K562 (cell line): ENCODE measurements at regions not wholly inside any gene's neighbourhood (a gene's known extent, or its start where the extent isn't known, plus 50 kb on each side); places are given as distances from the start of the nearest gene placed in this dataset.

Source experiments
- ATAC-seq: fragments of 200-7000 bp; cut with Tn5 transposase; 3 replicates; pipeline ENCODE4 v1.9.1; 2020; ENCODE audit warnings: moderate library complexity
- BruUV-seq: library from RNA; stranded (reverse); fragments of 400-500 nt; replicated peaks from 2 replicates; lab custom pipeline; 2021; lab: Mats Ljungman, UMichigan
- CTCF ChIA-PET: fragments of 300-600 bp; formaldehyde crosslinking; extraction: SDS; loops from one replicate; lab custom pipeline; 2021; ENCODE audit warnings: low intra/inter-chr PET ratio; lab: Yijun Ruan, JAX
- POLR2A ChIA-PET: fragments of 300-600, 350-650 bp; sonication (Branson Sonifier 250); formaldehyde crosslinking; extraction: SDS; loops from one replicate; lab custom pipeline; 2021; ENCODE audit warnings: antibody characterized with exemption, inconsistent platforms; lab: Yijun Ruan, JAX
- DNase-seq, 4 experiments: peaks; one replicate each; pipeline versions ENCODE4 v3.0.0 to v3.0.0-alpha.2; 2011 to 2018; ENCODE audit warnings: low spot score in 3 of 4, mixed read lengths in 3 of 4; ENCODE audit errors: extremely low read depth in 1 of 4
- FAIRE-seq: peaks from 2 replicates; lab custom pipeline; 2011; peaks lifted over from hg19 to GRCh38; lab: Jason Lieb, UNC
- H2AFZ ChIP-seq: 2 replicates; pipeline ENCODE4 v1.6.0; 2011; ENCODE audit warnings: low read depth, low read length, control low read depth, inconsistent platforms
- H3K27ac ChIP-seq: fragments of 200-600 bp; 3 replicates; pipeline ENCODE4 v1.8.0; 2011; ENCODE audit warnings: low read depth, mild to moderate bottlenecking, control low read depth, inconsistent platforms, low read length, moderate library complexity, mixed read lengths; ENCODE audit errors: extremely low read depth
- H3K27me3 ChIP-seq, 2 experiments: fragments of 300-600 bp in 1 of 2; 2 replicates in 1 of 2; 3 replicates in 1 of 2; pipeline versions ENCODE4 v1.6.0 to v1.8.0; 2011; ENCODE audit warnings: inconsistent platforms in 2 of 2, low read length in 2 of 2, mild to moderate bottlenecking in 1 of 2, mixed read lengths in 1 of 2, moderate library complexity in 1 of 2; ENCODE audit not compliant: control insufficient read depth in 2 of 2, insufficient read depth in 2 of 2
- H3K36me3 ChIP-seq: fragments of 300-600 bp; 3 replicates; pipeline ENCODE4 v1.8.0; 2011; ENCODE audit warnings: mild to moderate bottlenecking, low read length, inconsistent platforms; ENCODE audit not compliant: control insufficient read depth, insufficient read depth
- H3K4me1 ChIP-seq, 2 experiments: fragments of 200-600 bp in 1 of 2; replicated peaks in 1 of 2; 2 replicates in 1 of 2; 3 replicates in 1 of 2; pipeline versions ENCODE4 v1.5.1 to v1.8.0; 2011; ENCODE audit warnings: inconsistent platforms in 2 of 2, low read length in 2 of 2, mild to moderate bottlenecking in 1 of 2, mixed read lengths in 1 of 2, moderate library complexity in 1 of 2; ENCODE audit not compliant: control insufficient read depth in 2 of 2, insufficient read depth in 2 of 2
- H3K4me2 ChIP-seq: 2 replicates; pipeline ENCODE4 v1.6.1; 2011; ENCODE audit warnings: low read length, control low read depth, inconsistent platforms, mixed read lengths; ENCODE audit not compliant: insufficient read depth
- H3K4me3 ChIP-seq: fragments of 200-600 bp; sonication (generic), shearing (Covaris generic); 2 replicates; pipeline ENCODE4 v1.5.1; 2016; ENCODE audit warnings: control low read depth, inconsistent platforms
- H3K79me2 ChIP-seq: fragments of 200-600 bp; 3 replicates; pipeline ENCODE4 v1.8.0; 2011; ENCODE audit warnings: low read length, inconsistent platforms; ENCODE audit not compliant: control insufficient read depth, insufficient read depth
- H3K9ac ChIP-seq, 2 experiments: 2 replicates each; pipeline versions ENCODE4 v1.6.0 to v1.6.1; 2011; ENCODE audit warnings: low read depth in 2 of 2, low read length in 2 of 2, control low read depth in 1 of 2, inconsistent platforms in 1 of 2, mild to moderate bottlenecking in 1 of 2, mixed read lengths in 1 of 2; ENCODE audit not compliant: insufficient read depth in 1 of 2
- H3K9me1 ChIP-seq: one replicate; pipeline ENCODE4 v1.6.0; 2011; ENCODE audit warnings: inconsistent platforms, mild to moderate bottlenecking, low read length, moderate library complexity; ENCODE audit not compliant: control insufficient read depth, insufficient read depth
- H3K9me3 ChIP-seq: replicated peaks from 2 replicates; pipeline ENCODE4 v1.5.1; 2011; ENCODE audit warnings: low read depth, low read length, inconsistent platforms; ENCODE audit not compliant: control insufficient read depth, insufficient read depth
- H4K20me1 ChIP-seq: replicated peaks from 2 replicates; pipeline ENCODE4 v1.6.1; 2011; ENCODE audit warnings: low read length, inconsistent platforms, mixed read lengths; ENCODE audit not compliant: control insufficient read depth, insufficient read depth
- BRCA1 ChIP-seq, 2 experiments: fragments of 450-650 bp in 1 of 2; sonication (generic) in 1 of 2; formaldehyde crosslinking in 1 of 2; IDR thresholded peaks; 2 replicates each; pipeline versions ENCODE4 v1.5.0 to v1.6.1; 2017 to 2020; ENCODE audit warnings: mild to moderate bottlenecking in 1 of 2, missing genetic modification reagents in 1 of 2
- BRD9 ChIP-seq: fragments of 450-650 bp; IDR thresholded peaks from 2 replicates; pipeline ENCODE4 v1.6.1; 2018; ENCODE audit warnings: low read depth; ENCODE audit not compliant: partially characterized antibody
- CHD4 ChIP-seq: fragments of 200-600 bp; sonication (generic); IDR thresholded peaks from 3 replicates; pipeline ENCODE4 v1.6.1; 2012; ENCODE audit warnings: low read depth, mild to moderate bottlenecking, mixed read lengths, low read length, inconsistent platforms; ENCODE audit not compliant: insufficient read depth, insufficient replicate concordance, poor library complexity, severe bottlenecking
- DIDO1 ChIP-seq: fragments of 450-650 bp; IDR thresholded peaks from 2 replicates; pipeline ENCODE4 v1.6.1; 2016; ENCODE audit warnings: low read depth, missing biosample characterization, missing genetic modification characterization
- DPF2 ChIP-seq: fragments of 450-650 bp; IDR thresholded peaks from 2 replicates; pipeline ENCODE4 v1.6.1; 2016
- MAFF ChIP-seq: IDR thresholded peaks from 2 replicates; pipeline ENCODE4 v1.6.1; 2012; ENCODE audit warnings: low read length, improper control_type of control experiment
- MED1 ChIP-seq: sonication (generic); formaldehyde crosslinking; IDR thresholded peaks from 2 replicates; pipeline ENCODE4 v1.8.1; 2023; ENCODE audit warnings: missing genetic modification reagents, borderline replicate concordance
- MEF2D ChIP-seq: conservative IDR thresholded peaks from 2 replicates; pipeline ENCODE4 v1.6.1; 2016; ENCODE audit warnings: low read depth, missing genetic modification characterization, missing compliant biosample characterization
- NCOA4 ChIP-seq: fragments of 450-650 bp; IDR thresholded peaks from 2 replicates; pipeline ENCODE4 v1.6.1; 2018; ENCODE audit warnings: mild to moderate bottlenecking; ENCODE audit not compliant: partially characterized antibody
- RBM17 ChIP-seq: fragments of 200-400 bp; formaldehyde crosslinking; IDR thresholded peaks from 2 replicates; pipeline ENCODE4 v1.6.1; 2017; ENCODE audit warnings: low read depth, mild to moderate bottlenecking, low read length, borderline replicate concordance
- RBM25 ChIP-seq: fragments of 200-400 bp; formaldehyde crosslinking; IDR thresholded peaks from 2 replicates; pipeline ENCODE4 v1.6.1; 2018; ENCODE audit warnings: low read length, low read depth, moderate library complexity; ENCODE audit not compliant: severe bottlenecking
- SNRNP70 ChIP-seq: fragments of 200-400 bp; formaldehyde crosslinking; optimal IDR thresholded peaks from 2 replicates; pipeline ENCODE3; 2017; ENCODE audit warnings: low read depth, low read length
- TBL1XR1 ChIP-seq, 2 experiments: IDR thresholded peaks; 2 replicates each; pipeline ENCODE4 v1.6.1; 2012; ENCODE audit warnings: improper control_type of control experiment in 2 of 2, low read length in 2 of 2, mild to moderate bottlenecking in 1 of 2
- ZNF175 ChIP-seq: fragments of 200-800 bp; sonication (Bioruptor generic); IDR thresholded peaks from 2 replicates; pipeline ENCODE4 v1.6.1; 2016; ENCODE audit warnings: low read depth, mild to moderate bottlenecking, missing genetic modification characterization, missing compliant biosample characterization
- ZNF561 ChIP-seq: fragments of 450-650 bp; formaldehyde crosslinking; conservative IDR thresholded peaks from 2 replicates; pipeline ENCODE4 v1.4.0; 2020; ENCODE audit warnings: mild to moderate bottlenecking, moderate library complexity
- WGBS: fragments of 100-300 bp; shearing (Covaris generic); methylation state at CpG from one replicate; pipeline ENCODE4 v1.1.6; 2016; ENCODE audit warnings: low coverage, mixed read lengths; ENCODE audit not compliant: insufficient coverage; ENCODE audit errors: missing lambda C conversion rate; 5-methylcytosine and 5-hydroxymethylcytosine counted together
- in situ Hi-C: fragments of 300-500 bp; cut with MboI; formaldehyde crosslinking; loops from 4 replicates; pipeline ENCODE4 v1.15.0; 2018; ENCODE audit warnings: inconsistent platforms, mixed read lengths
- intact Hi-C: fragments of 100-400 bp; cut with micrococcal nuclease; formaldehyde crosslinking; loops from 2 replicates; pipeline ENCODE4 v1.14.2; 2022
- TF ChIP-seq, protein P1 (sequence below), 2 experiments: fragments of 450-650 bp; conservative IDR thresholded peaks; 2 replicates each; pipeline ENCODE4 v1.6.1; 2017; ENCODE audit warnings: mild to moderate bottlenecking in 2 of 2, moderate library complexity in 2 of 2

DNA sequence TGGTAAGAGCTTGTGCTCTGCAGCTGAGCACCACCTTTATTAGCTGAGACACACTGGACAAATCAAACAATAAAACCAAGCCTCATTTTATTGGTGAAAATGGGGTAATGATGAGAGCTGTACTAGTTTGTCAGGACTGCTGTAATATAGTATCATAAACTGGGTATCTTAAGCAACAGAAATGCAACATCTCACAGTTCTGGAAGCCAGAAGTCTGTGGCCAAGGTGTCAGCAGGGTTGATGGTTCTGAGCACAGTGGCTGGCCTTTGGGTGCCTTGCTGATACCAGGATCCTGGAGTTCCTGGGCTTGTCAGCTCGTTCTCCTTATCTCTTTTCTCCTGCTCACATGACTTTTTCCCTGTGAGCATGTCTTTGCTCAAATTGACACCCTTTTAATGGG, 513.1 kb downstream of the IRX1 start:
- H3K9me3 ChIP-seq, result no peaks in the 10 kb centered on the region
- FAIRE-seq (no peak), ATAC-seq (no peak), DNase-seq (no peak)
- no peaks in the 10 kb centered on the region for H3K9me1 ChIP-seq
- H3K4me1 ChIP-seq, result no peaks in the 10 kb centered on the region; a peak in 1 of 5 replicates
- in situ Hi-C loops, result no loop called here
- H3K27ac ChIP-seq, result no peak overlapping the region
- no peaks in the 10 kb centered on the region for H3K36me3 ChIP-seq
- H3K27me3 ChIP-seq, result no peaks in the 10 kb centered on the region
- 0% methylated on average over 1 of the region's 1 CpG for WGBS
- BruUV-seq, result no TSS peak
- no peak overlapping the region for H3K4me3 ChIP-seq
- TF ChIP-seq SNRNP70, result no peak
- CTCF ChIA-PET, result no interaction called here
- H3K9ac ChIP-seq, result no peak overlapping the region
- intact Hi-C loops, result no loop called here
- no peak overlapping the region for H2AFZ ChIP-seq
- H4K20me1 ChIP-seq, result no peaks in the 10 kb centered on the region
- H3K79me2 ChIP-seq, result no peaks in the 10 kb centered on the region
- no peak overlapping the region for H3K4me2 ChIP-seq
- POLR2A ChIA-PET, result no interaction called here

DNA sequence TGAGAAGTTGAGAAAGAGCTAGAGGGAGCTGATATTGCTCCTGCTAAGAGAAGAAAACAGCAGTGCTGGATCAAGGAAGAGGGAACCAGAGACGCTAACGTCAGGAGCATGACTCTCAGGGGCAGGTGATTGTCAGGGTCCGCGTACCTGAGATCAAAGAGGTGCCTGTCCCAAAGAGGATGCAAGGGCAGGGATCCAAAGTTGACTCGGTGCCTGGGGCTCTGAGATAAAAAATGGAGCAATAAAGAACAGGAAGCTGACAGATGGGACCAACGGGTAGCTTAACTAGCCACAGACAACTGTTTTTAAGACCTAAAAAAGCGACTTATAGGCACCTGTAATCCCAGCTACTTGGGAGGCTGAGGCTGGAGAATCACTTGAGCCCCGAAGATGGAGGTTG, 517.8 kb downstream of the IRX1 start:
- CTCF ChIA-PET, result no interaction called here
- H3K27ac ChIP-seq, result no peak overlapping the region
- no peaks in the 10 kb centered on the region for H3K27me3 ChIP-seq
- H3K36me3 ChIP-seq, result no peaks in the 10 kb centered on the region
- ATAC-seq (no peak), FAIRE-seq (no peak), DNase-seq (no peak)
- POLR2A ChIA-PET, result no interaction called here
- no peaks in the 10 kb centered on the region for H3K9me1 ChIP-seq
- TF ChIP-seq MAFF (no peak), BRD9 (no peak), RBM25 (no peak), DIDO1 (no peak), MED1 (CRISPR knock-in tag) (no peak), NCOA4 (no peak), BRCA1 (IDR thresholded peaks at IDR 0.05) (no peak), BRCA1 (CRISPR knock-in tag; IDR thresholded peaks at IDR 0.05) (no peak), ZNF561 (no peak), TBL1XR1 (IDR thresholded peaks at IDR 0.05; ENCODE audit: low read length in 2 of 2) (no peak), DPF2 (no peak), CHD4 (no peak), ZNF175 (CRISPR knock-in tag) (no peak), RBM17 (no peak), MEF2D (tag) (no peak)
- TF ChIP-seq, protein P1, sequence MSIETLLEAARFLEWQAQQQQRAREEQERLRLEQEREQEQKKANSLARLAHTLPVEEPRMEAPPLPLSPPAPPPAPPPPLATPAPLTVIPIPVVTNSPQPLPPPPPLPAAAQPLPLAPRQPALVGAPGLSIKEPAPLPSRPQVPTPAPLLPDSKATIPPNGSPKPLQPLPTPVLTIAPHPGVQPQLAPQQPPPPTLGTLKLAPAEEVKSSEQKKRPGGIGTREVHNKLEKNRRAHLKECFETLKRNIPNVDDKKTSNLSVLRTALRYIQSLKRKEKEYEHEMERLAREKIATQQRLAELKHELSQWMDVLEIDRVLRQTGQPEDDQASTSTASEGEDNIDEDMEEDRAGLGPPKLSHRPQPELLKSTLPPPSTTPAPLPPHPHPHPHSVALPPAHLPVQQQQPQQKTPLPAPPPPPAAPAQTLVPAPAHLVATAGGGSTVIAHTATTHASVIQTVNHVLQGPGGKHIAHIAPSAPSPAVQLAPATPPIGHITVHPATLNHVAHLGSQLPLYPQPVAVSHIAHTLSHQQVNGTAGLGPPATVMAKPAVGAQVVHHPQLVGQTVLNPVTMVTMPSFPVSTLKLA (conservative IDR thresholded peaks at IDR 0.05), result no peak
- H3K9me3 ChIP-seq, result no peaks in the 10 kb centered on the region
- H2AFZ ChIP-seq, result no peak overlapping the region
- H3K9ac ChIP-seq, result no peak overlapping the region
- H3K4me3 ChIP-seq, result no peak overlapping the region
- H3K79me2 ChIP-seq, result no peaks in the 10 kb centered on the region
- no peaks in the 10 kb centered on the region for H4K20me1 ChIP-seq
- H3K4me1 ChIP-seq, result no peaks in the 10 kb centered on the region
- in situ Hi-C loops (no loop called here), intact Hi-C loops (no loop called here)
- 0% methylated on average over 8 of the region's 8 CpGs for WGBS
- no TSS peak for BruUV-seq
- H3K4me2 ChIP-seq, result no peak overlapping the region
